ENCODE measurements at regions not wholly inside any gene's neighbourhood (a gene's known extent, or its start where the extent isn't known, plus 50 kb on each side); places are given as distances from the start of the nearest gene placed in this dataset.

- peaks cover 30% of the 10 kb centered on the region for H3K27me3 ChIP-seq (ENCODE audit: control insufficient read depth, insufficient read depth, low read length, poor library complexity, severe bottlenecking)
Observed at GRCh38 chr20:63067721-63068560, 61.2 kb upstream of the BHLHE23 start.

GRCh38 chr20:63067266-63067635 lies 60.5 kb upstream of the BHLHE23 start:
- Histone ChIP-seq H3K4me3 (ENCODE audit: insufficient read depth, low read depth, low read length) (no peak overlapping the region), H3K27ac (ENCODE audit: insufficient read depth, low read depth, low read length, poor library complexity, severe bottlenecking) (no peak overlapping the region), H3K27me3 (ENCODE audit: control insufficient read depth, insufficient read depth, low read length, poor library complexity, severe bottlenecking) (peaks cover 23% of the 10 kb centered on the region), H3K36me3 (ENCODE audit: control insufficient read depth, insufficient read depth, low read length) (no peaks in the 10 kb centered on the region), H3K4me1 (ENCODE audit: control insufficient read depth, insufficient read depth, low read length) (no peaks in the 10 kb centered on the region), H3K9me3 (ENCODE audit: control insufficient read depth, low read length) (no peaks in the 10 kb centered on the region)
- WGBS, 2 experiments, result 85 to 86% methylated on average over 12 of the region's 12 CpGs

More at GRCh38 chr20:63067721-63068560, 61.2 kb upstream of the BHLHE23 start:
- H3K4me3 ChIP-seq (ENCODE audit: insufficient read depth, low read depth, low read length), result no peak overlapping the region
- no peaks in the 10 kb centered on the region for H3K36me3 ChIP-seq (ENCODE audit: control insufficient read depth, insufficient read depth, low read length)
- no peaks in the 10 kb centered on the region for H3K4me1 ChIP-seq (ENCODE audit: control insufficient read depth, insufficient read depth, low read length)
- no peak overlapping the region for H3K27ac ChIP-seq (ENCODE audit: insufficient read depth, low read depth, low read length, poor library complexity, severe bottlenecking)
- no peaks in the 10 kb centered on the region for H3K9me3 ChIP-seq (ENCODE audit: control insufficient read depth, low read length)
- WGBS, 2 experiments, result 83 to 86% methylated on average over 25 of the region's 26 CpGs

GRCh38 chr20:63066506-63067265 lies 59.9 kb upstream of the BHLHE23 start:
- no peak overlapping the region for H3K4me3 ChIP-seq (ENCODE audit: insufficient read depth, low read depth, low read length)
- 85 to 86% methylated on average over 23 of the region's 23 CpGs for WGBS, 2 experiments

GRCh38 chr20:63065911-63066310 lies 59.1 kb upstream of the BHLHE23 start:
- Histone ChIP-seq H3K27me3 (ENCODE audit: control insufficient read depth, insufficient read depth, low read length, poor library complexity, severe bottlenecking) (peaks cover 10% of the 10 kb centered on the region), H3K4me1 (ENCODE audit: control insufficient read depth, insufficient read depth, low read length) (no peaks in the 10 kb centered on the region), H3K27ac (ENCODE audit: insufficient read depth, low read depth, low read length, poor library complexity, severe bottlenecking) (no peak overlapping the region), H3K4me3 (ENCODE audit: insufficient read depth, low read depth, low read length) (no peak overlapping the region), H3K36me3 (ENCODE audit: control insufficient read depth, insufficient read depth, low read length) (no peaks in the 10 kb centered on the region), H3K9me3 (ENCODE audit: control insufficient read depth, low read length) (no peaks in the 10 kb centered on the region)
- WGBS, 2 experiments, result 89% methylated on average over 16 of the region's 16 CpGs

More at GRCh38 chr20:63066506-63067265, 59.9 kb upstream of the BHLHE23 start:
- Histone ChIP-seq H3K4me1 (ENCODE audit: control insufficient read depth, insufficient read depth, low read length) (no peaks in the 10 kb centered on the region), H3K36me3 (ENCODE audit: control insufficient read depth, insufficient read depth, low read length) (no peaks in the 10 kb centered on the region), H3K9me3 (ENCODE audit: control insufficient read depth, low read length) (no peaks in the 10 kb centered on the region), H3K27ac (ENCODE audit: insufficient read depth, low read depth, low read length, poor library complexity, severe bottlenecking) (no peak overlapping the region), H3K27me3 (ENCODE audit: control insufficient read depth, insufficient read depth, low read length, poor library complexity, severe bottlenecking) (peaks cover 18% of the 10 kb centered on the region)

- H3K4me1 ChIP-seq (ENCODE audit: control insufficient read depth, insufficient read depth, low read length), result no peaks in the 10 kb centered on the region
- no peak overlapping the region for H3K4me3 ChIP-seq (ENCODE audit: insufficient read depth, low read depth, low read length)
- no peaks in the 10 kb centered on the region for H3K36me3 ChIP-seq (ENCODE audit: control insufficient read depth, insufficient read depth, low read length)
- H3K27me3 ChIP-seq (ENCODE audit: control insufficient read depth, insufficient read depth, low read length, poor library complexity, severe bottlenecking), result peaks cover 1% of the 10 kb centered on the region
- 88% methylated on average over 42 of the region's 42 CpGs for WGBS, 2 experiments
- H3K9me3 ChIP-seq (ENCODE audit: control insufficient read depth, low read length), result no peaks in the 10 kb centered on the region
- no peak overlapping the region for H3K27ac ChIP-seq (ENCODE audit: insufficient read depth, low read depth, low read length, poor library complexity, severe bottlenecking)
Observed at GRCh38 chr20:63064745-63065711, 58.3 kb upstream of the BHLHE23 start.

GRCh38 chr20:63064310-63064709 lies 57.5 kb upstream of the BHLHE23 start:
- H3K27me3 ChIP-seq (ENCODE audit: control insufficient read depth, insufficient read depth, low read length, poor library complexity, severe bottlenecking), result no peaks in the 10 kb centered on the region
- H3K4me1 ChIP-seq (ENCODE audit: control insufficient read depth, insufficient read depth, low read length), result no peaks in the 10 kb centered on the region
- no peak overlapping the region for H3K4me3 ChIP-seq (ENCODE audit: insufficient read depth, low read depth, low read length)
- no peak overlapping the region for H3K27ac ChIP-seq (ENCODE audit: insufficient read depth, low read depth, low read length, poor library complexity, severe bottlenecking)
- H3K9me3 ChIP-seq (ENCODE audit: control insufficient read depth, low read length), result no peaks in the 10 kb centered on the region
- 92% methylated on average over 18 of the region's 18 CpGs for WGBS, 2 experiments
- H3K36me3 ChIP-seq (ENCODE audit: control insufficient read depth, insufficient read depth, low read length), result no peaks in the 10 kb centered on the region

GRCh38 chr20:63062188-63063140 lies 55.7 kb upstream of the BHLHE23 start:
- WGBS, 2 experiments, result 86 to 92% methylated on average over 23 of the region's 23 CpGs
- H3K9me3 ChIP-seq (ENCODE audit: control insufficient read depth, low read length), result no peaks in the 10 kb centered on the region
- H3K27ac ChIP-seq (ENCODE audit: insufficient read depth, low read depth, low read length, poor library complexity, severe bottlenecking), result no peak overlapping the region
- no peak overlapping the region for H3K4me3 ChIP-seq (ENCODE audit: insufficient read depth, low read depth, low read length)
- H3K36me3 ChIP-seq (ENCODE audit: control insufficient read depth, insufficient read depth, low read length), result no peaks in the 10 kb centered on the region
- no peaks in the 10 kb centered on the region for H3K4me1 ChIP-seq (ENCODE audit: control insufficient read depth, insufficient read depth, low read length)
- no peaks in the 10 kb centered on the region for H3K27me3 ChIP-seq (ENCODE audit: control insufficient read depth, insufficient read depth, low read length, poor library complexity, severe bottlenecking)

- Histone ChIP-seq H3K27ac (ENCODE audit: insufficient read depth, low read depth, low read length, poor library complexity, severe bottlenecking) (no peak overlapping the region), H3K36me3 (ENCODE audit: control insufficient read depth, insufficient read depth, low read length) (no peaks in the 10 kb centered on the region), H3K4me1 (ENCODE audit: control insufficient read depth, insufficient read depth, low read length) (no peaks in the 10 kb centered on the region), H3K9me3 (ENCODE audit: control insufficient read depth, low read length) (no peaks in the 10 kb centered on the region), H3K27me3 (ENCODE audit: control insufficient read depth, insufficient read depth, low read length, poor library complexity, severe bottlenecking) (peaks cover 6% of the 10 kb centered on the region), H3K4me3 (ENCODE audit: insufficient read depth, low read depth, low read length) (no peak overlapping the region)
- 90 to 93% methylated on average over 14 of the region's 14 CpGs for WGBS, 2 experiments
Observed at GRCh38 chr20:63061771-63062100, 55.0 kb upstream of the BHLHE23 start.

- H3K4me3 ChIP-seq (ENCODE audit: insufficient read depth, low read depth, low read length), result no peak overlapping the region
- 93 to 95% methylated on average over 29 of the region's 29 CpGs for WGBS, 2 experiments
- H3K27me3 ChIP-seq (ENCODE audit: control insufficient read depth, insufficient read depth, low read length, poor library complexity, severe bottlenecking), result peaks cover 6% of the 10 kb centered on the region
- no peaks in the 10 kb centered on the region for H3K36me3 ChIP-seq (ENCODE audit: control insufficient read depth, insufficient read depth, low read length)
- no peaks in the 10 kb centered on the region for H3K9me3 ChIP-seq (ENCODE audit: control insufficient read depth, low read length)
- H3K4me1 ChIP-seq (ENCODE audit: control insufficient read depth, insufficient read depth, low read length), result peaks cover under 1% of the 10 kb centered on the region
- no peak overlapping the region for H3K27ac ChIP-seq (ENCODE audit: insufficient read depth, low read depth, low read length, poor library complexity, severe bottlenecking)
Observed at GRCh38 chr20:63061051-63061770, 54.4 kb upstream of the BHLHE23 start.

All from ectodermal cell (in vitro differentiated cells).